Calu3 (cell line): ENCODE measurements at regions not wholly inside any gene's neighbourhood (a gene's known extent, or its start where the extent isn't known, plus 50 kb on each side); places are given as distances from the start of the nearest gene placed in this dataset.
"Not testable (repeated sequence)": the region's sequence is repeated elsewhere in the genome, so short reads cannot be mapped to it uniquely, and the experiment has no call there.

ENCODE experiments used
- BruUV-seq: library from RNA; stranded (reverse); fragments of 400-500 nt; replicated peaks from 2 replicates; lab custom pipeline; 2021; lab: Mats Ljungman, UMichigan
- CTCF ChIA-PET: fragments of 300-600 bp; sonication (Branson Sonifier 250); formaldehyde crosslinking; loops from one replicate; lab custom pipeline; 2022; ENCODE audit warnings: antibody characterized with exemption; lab: Charles Lee
- DNase-seq: peaks from one replicate; pipeline ENCODE4 v3.0.0; 2022
- H3K27ac Mint-ChIP-seq: one replicate; pipeline ENCODE4 v1.8.0; 2022; ENCODE audit warnings: mixed read lengths; ENCODE audit not compliant: unreplicated experiment
- H3K27me3 Mint-ChIP-seq: one replicate; pipeline ENCODE4 v1.8.0; 2022; ENCODE audit warnings: mixed read lengths; ENCODE audit not compliant: unreplicated experiment
- H3K36me3 Mint-ChIP-seq: one replicate; pipeline ENCODE4 v1.8.0; 2022; ENCODE audit warnings: mild to moderate bottlenecking, moderate library complexity, mixed read lengths; ENCODE audit not compliant: insufficient read depth, unreplicated experiment
- H3K4me1 Mint-ChIP-seq: one replicate; pipeline ENCODE4 v1.8.0; 2022; ENCODE audit warnings: mild to moderate bottlenecking, low read depth, mixed read lengths; ENCODE audit not compliant: unreplicated experiment
- H3K4me3 Mint-ChIP-seq: one replicate; pipeline ENCODE4 v1.8.0; 2022; ENCODE audit warnings: mild to moderate bottlenecking, low read depth, moderate library complexity, mixed read lengths; ENCODE audit not compliant: unreplicated experiment
- H3K9me3 Mint-ChIP-seq: one replicate; pipeline ENCODE4 v1.8.0; 2022; ENCODE audit warnings: low read depth, mixed read lengths; ENCODE audit not compliant: unreplicated experiment
- CTCF ChIP-seq: fragments of 200-600 bp; IDR thresholded peaks from one replicate; pipeline ENCODE4 v1.8.0; 2022; ENCODE audit warnings: antibody characterized with exemption; ENCODE audit not compliant: unreplicated experiment
- intact Hi-C: fragments of 100-400 bp; cut with micrococcal nuclease; formaldehyde crosslinking; loops from one replicate; pipeline ENCODE4 v1.10.0; 2022; ENCODE audit not compliant: unreplicated experiment

DNA sequence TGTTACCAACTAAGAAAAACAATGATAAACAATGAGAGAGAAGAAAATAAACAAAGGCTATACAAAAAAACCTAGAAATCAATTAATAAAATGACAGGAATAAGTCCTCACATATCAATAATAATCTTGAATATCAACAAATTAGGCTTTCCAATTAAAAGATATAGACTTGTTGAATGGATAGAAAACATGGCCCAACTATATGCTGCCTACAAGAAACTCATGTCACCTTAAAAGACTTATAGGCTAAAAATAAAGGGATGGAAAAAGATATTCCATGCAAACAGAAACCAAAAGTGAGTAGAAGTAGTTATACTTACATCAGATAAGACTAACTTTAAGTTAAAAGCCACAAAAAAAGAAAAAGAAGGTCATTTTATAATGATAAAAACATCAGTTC is 183.9 kb downstream of the MYRFL start:
- no peak for TF ChIP-seq CTCF
- peaks cover 9% of the 10 kb centered on the region for H3K36me3 Mint-ChIP-seq
- CTCF ChIA-PET: no interaction called here
- no peak overlapping the region for H3K4me3 Mint-ChIP-seq
- intact Hi-C loops: no loop called here
- H3K4me1 Mint-ChIP-seq: peaks cover 22% of the 10 kb centered on the region
- no peak for DNase-seq
- H3K9me3 Mint-ChIP-seq: peaks cover 5% of the 10 kb centered on the region
- BruUV-seq: no TSS peak
- H3K27me3 Mint-ChIP-seq: no peaks in the 10 kb centered on the region
- no peak overlapping the region for H3K27ac Mint-ChIP-seq

GRCh38 chr12:70011353-70011752 is 186.3 kb downstream of the MYRFL start:
- H3K27ac Mint-ChIP-seq: no peak overlapping the region
- peaks cover 5% of the 10 kb centered on the region for H3K9me3 Mint-ChIP-seq
- TF ChIP-seq CTCF: no peak
- DNase-seq: no peak
- peaks cover 22% of the 10 kb centered on the region for H3K4me1 Mint-ChIP-seq
- no peaks in the 10 kb centered on the region for H3K27me3 Mint-ChIP-seq
- intact Hi-C loops: no loop called here
- CTCF ChIA-PET: no interaction called here
- BruUV-seq: no TSS peak
- H3K4me3 Mint-ChIP-seq: peak overlapping the region; percentile 4
- peaks cover 9% of the 10 kb centered on the region for H3K36me3 Mint-ChIP-seq

DNA sequence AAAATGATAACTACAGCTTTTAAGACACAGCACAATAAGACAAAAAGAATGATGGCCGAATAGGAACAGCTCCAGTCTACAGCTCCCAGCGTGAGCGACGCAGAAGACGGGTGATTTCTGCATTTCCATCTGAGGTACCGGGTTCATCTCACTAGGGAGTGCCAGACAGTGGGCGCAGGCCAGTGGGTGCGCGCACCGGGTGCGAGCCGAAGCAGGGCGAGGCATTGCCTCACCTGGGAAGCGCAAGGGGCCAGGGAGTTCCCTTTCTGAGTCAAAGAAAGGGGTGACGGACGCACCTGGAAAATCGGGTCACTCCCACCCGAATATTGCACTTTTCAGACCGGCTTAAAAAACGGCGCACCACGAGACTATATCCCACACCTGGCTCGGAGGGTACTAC is 188.0 kb downstream of the MYRFL start:
- CTCF ChIA-PET: interaction anchor here (0.9 kb wide), 1 partner anchor 353 kb away, joined by 3 read pairs; no protein-coding TSS in a partner anchor

DNA sequence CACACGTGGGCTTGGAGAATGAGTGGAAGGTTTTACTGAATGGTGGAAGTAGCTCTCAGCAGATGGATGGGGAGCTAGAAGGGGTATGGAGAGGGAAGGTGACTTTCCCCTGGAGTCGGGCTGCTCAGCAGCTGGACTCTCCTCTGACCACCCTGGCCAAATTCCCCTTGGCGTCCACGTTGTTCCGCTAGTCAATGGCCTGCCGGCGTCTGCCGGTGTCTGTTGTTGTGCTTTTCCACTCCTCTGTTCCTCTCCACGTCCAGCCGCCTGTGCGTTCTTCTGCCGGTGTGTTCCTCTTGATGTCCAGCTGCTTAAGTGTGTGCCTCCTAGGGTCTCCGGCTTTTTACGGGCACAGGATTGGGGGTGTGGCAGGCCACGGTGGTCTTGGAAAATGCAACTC is 203.5 kb downstream of the MYRFL start:
- Mint-ChIP-seq H3K4me3 (no peak overlapping the region), H3K9me3 (peaks cover under 1% of the 10 kb centered on the region), H3K4me1 (no peaks in the 10 kb centered on the region), H3K27ac (no peak overlapping the region), H3K27me3 (no peaks in the 10 kb centered on the region), H3K36me3 (no peaks in the 10 kb centered on the region)
- TF ChIP-seq CTCF: no peak
- CTCF ChIA-PET: no interaction called here
- no TSS peak for BruUV-seq
- no peak for DNase-seq
- intact Hi-C loops: no loop called here

More for the DNA sequence above, 188.0 kb downstream of the MYRFL start:
- intact Hi-C loops, H3K36me3 Mint-ChIP-seq, H3K27me3 Mint-ChIP-seq, H3K9me3 Mint-ChIP-seq, BruUV-seq: not testable (repeated sequence)
- Mint-ChIP-seq H3K27ac (peak overlapping the region; percentile 87), H3K4me3 (peak overlapping the region; percentile 84), H3K4me1 (peaks cover 22% of the 10 kb centered on the region)
- DNase-seq: peak; percentile 40

GRCh38 chr12:70028918-70029317 is 203.9 kb downstream of the MYRFL start:
- TF ChIP-seq CTCF: no peak
- no peak overlapping the region for H3K27ac Mint-ChIP-seq
- intact Hi-C loops: no loop called here
- H3K27me3 Mint-ChIP-seq: no peaks in the 10 kb centered on the region
- CTCF ChIA-PET: no interaction called here
- H3K4me3 Mint-ChIP-seq: no peak overlapping the region
- H3K4me1 Mint-ChIP-seq: no peaks in the 10 kb centered on the region
- H3K9me3 Mint-ChIP-seq: no peaks in the 10 kb centered on the region
- no peaks in the 10 kb centered on the region for H3K36me3 Mint-ChIP-seq
- BruUV-seq: no TSS peak
- no peak for DNase-seq
